Activated naive CD8-positive, alpha-beta T cell treated with anti-CD3 and anti-CD28 coated beads, Interleukin-2, amount 10 ng/mL, durations not matched to agents 7 days and 5 days (primary cell): ENCODE measurements at regions not wholly inside any gene's neighbourhood (a gene's known extent, or its start where the extent isn't known, plus 50 kb on each side); places are given as distances from the start of the nearest gene placed in this dataset.

Experiments
- ATAC-seq: fragments of 150-1000 bp; cut with Tn5 transposase; one replicate; pipeline ENCODE4 v1.10.0; 2021; ENCODE audit warnings: low read depth, moderate library complexity
- POLR2A ChIA-PET: fragments of 350-600 bp; sonication (Branson Sonifier 250); formaldehyde crosslinking; loops from one replicate; lab custom pipeline; 2021; ENCODE audit warnings: antibody characterized with exemption; lab: Charles Lee
- DNase-seq: peaks from one replicate; pipeline ENCODE4 v3.0.0; 2021
- H3K27ac Mint-ChIP-seq: one replicate; pipeline ENCODE4 v1.8.0; 2022; ENCODE audit warnings: mild to moderate bottlenecking, mixed read lengths
- H3K27me3 Mint-ChIP-seq: one replicate; pipeline ENCODE4 v1.8.0; 2022; ENCODE audit warnings: mild to moderate bottlenecking, moderate library complexity, mixed read lengths
- H3K36me3 Mint-ChIP-seq: one replicate; pipeline ENCODE4 v1.8.0; 2021; ENCODE audit warnings: mild to moderate bottlenecking, mixed read lengths
- H3K4me1 Mint-ChIP-seq: one replicate; pipeline ENCODE4 v1.8.0; 2021; ENCODE audit warnings: mixed read lengths
- H3K4me3 Mint-ChIP-seq: one replicate; pipeline ENCODE4 v1.8.0; 2022; ENCODE audit warnings: mild to moderate bottlenecking, moderate library complexity, mixed read lengths
- H3K9me3 Mint-ChIP-seq: one replicate; pipeline ENCODE4 v1.8.0; 2021; ENCODE audit warnings: mixed read lengths

GRCh38 chr10:121053151-121053550 lies 202.0 kb downstream of the WDR11 start:
- POLR2A ChIA-PET: no interaction called here
- peaks cover 2% of the 10 kb centered on the region for H3K27me3 Mint-ChIP-seq
- H3K36me3 Mint-ChIP-seq: no peaks in the 10 kb centered on the region
- ATAC-seq (no peak), DNase-seq (no peak)
- no peaks in the 10 kb centered on the region for H3K4me1 Mint-ChIP-seq
- H3K4me3 Mint-ChIP-seq: no peak overlapping the region
- H3K9me3 Mint-ChIP-seq: no peaks in the 10 kb centered on the region
- no peak overlapping the region for H3K27ac Mint-ChIP-seq

GRCh38 chr10:121054874-121055273 lies 203.7 kb downstream of the WDR11 start:
- Mint-ChIP-seq H3K27ac (no peak overlapping the region), H3K36me3 (no peaks in the 10 kb centered on the region), H3K4me3 (no peak overlapping the region), H3K9me3 (no peaks in the 10 kb centered on the region), H3K4me1 (no peaks in the 10 kb centered on the region), H3K27me3 (peaks cover 2% of the 10 kb centered on the region)
- ATAC-seq (no peak), DNase-seq (no peak)
- POLR2A ChIA-PET: no interaction called here

- no peak overlapping the region for H3K4me3 Mint-ChIP-seq
- H3K9me3 Mint-ChIP-seq: no peaks in the 10 kb centered on the region
- no peaks in the 10 kb centered on the region for H3K4me1 Mint-ChIP-seq
- peaks cover 2% of the 10 kb centered on the region for H3K27me3 Mint-ChIP-seq
- no peak overlapping the region for H3K27ac Mint-ChIP-seq
- H3K36me3 Mint-ChIP-seq: no peaks in the 10 kb centered on the region
- POLR2A ChIA-PET: no interaction called here
- no peak for DNase-seq
- no peak for ATAC-seq
Measured at GRCh38 chr10:121057269-121057668, 206.1 kb downstream of the WDR11 start.

- Mint-ChIP-seq H3K36me3 (no peaks in the 10 kb centered on the region), H3K4me3 (no peak overlapping the region), H3K9me3 (no peaks in the 10 kb centered on the region), H3K27ac (no peak overlapping the region), H3K4me1 (no peaks in the 10 kb centered on the region), H3K27me3 (peaks cover 2% of the 10 kb centered on the region)
- ATAC-seq: no peak
- no peak for DNase-seq
- POLR2A ChIA-PET: no interaction called here
Measured at GRCh38 chr10:121058082-121058481, 206.9 kb downstream of the WDR11 start.

- H3K4me1 Mint-ChIP-seq: no peaks in the 10 kb centered on the region
- H3K27ac Mint-ChIP-seq: no peak overlapping the region
- no peak overlapping the region for H3K4me3 Mint-ChIP-seq
- DNase-seq (no peak), ATAC-seq (no peak)
- H3K27me3 Mint-ChIP-seq: peaks cover 2% of the 10 kb centered on the region
- no peaks in the 10 kb centered on the region for H3K36me3 Mint-ChIP-seq
- H3K9me3 Mint-ChIP-seq: no peaks in the 10 kb centered on the region
- POLR2A ChIA-PET: no interaction called here
Measured at GRCh38 chr10:121059351-121059750, 208.2 kb downstream of the WDR11 start.

- no peaks in the 10 kb centered on the region for H3K9me3 Mint-ChIP-seq
- no peak overlapping the region for H3K27ac Mint-ChIP-seq
- H3K4me1 Mint-ChIP-seq: no peaks in the 10 kb centered on the region
- ATAC-seq (no peak), DNase-seq (no peak)
- POLR2A ChIA-PET: no interaction called here
- no peaks in the 10 kb centered on the region for H3K36me3 Mint-ChIP-seq
- H3K4me3 Mint-ChIP-seq: no peak overlapping the region
- H3K27me3 Mint-ChIP-seq: no peaks in the 10 kb centered on the region
Measured at GRCh38 chr10:121062115-121062514, 211.0 kb downstream of the WDR11 start.

- H3K27me3 Mint-ChIP-seq: no peaks in the 10 kb centered on the region
- no peak overlapping the region for H3K27ac Mint-ChIP-seq
- DNase-seq (no peak), ATAC-seq (no peak)
- H3K4me3 Mint-ChIP-seq: no peak overlapping the region
- H3K36me3 Mint-ChIP-seq: no peaks in the 10 kb centered on the region
- H3K4me1 Mint-ChIP-seq: peaks cover 2% of the 10 kb centered on the region
- POLR2A ChIA-PET: no interaction called here
- H3K9me3 Mint-ChIP-seq: peaks cover 3% of the 10 kb centered on the region
Measured at GRCh38 chr10:121063744-121064143, 212.6 kb downstream of the WDR11 start.

- ATAC-seq (no peak), DNase-seq (no peak)
- H3K4me1 Mint-ChIP-seq: peaks cover 2% of the 10 kb centered on the region
- H3K36me3 Mint-ChIP-seq: no peaks in the 10 kb centered on the region
- H3K4me3 Mint-ChIP-seq: no peak overlapping the region
- no peak overlapping the region for H3K27ac Mint-ChIP-seq
- no peaks in the 10 kb centered on the region for H3K27me3 Mint-ChIP-seq
- peaks cover 3% of the 10 kb centered on the region for H3K9me3 Mint-ChIP-seq
- POLR2A ChIA-PET: no interaction called here
Measured at GRCh38 chr10:121064491-121064890, 213.3 kb downstream of the WDR11 start.

GRCh38 chr10:121065330-121065729 lies 214.2 kb downstream of the WDR11 start:
- no peak overlapping the region for H3K27ac Mint-ChIP-seq
- ATAC-seq: no peak

GRCh38 chr10:121069061-121069850 lies 218.1 kb downstream of the WDR11 start:
- Mint-ChIP-seq H3K27me3 (no peaks in the 10 kb centered on the region), H3K4me3 (no peak overlapping the region), H3K27ac (no peak overlapping the region), H3K4me1 (peaks cover 2% of the 10 kb centered on the region), H3K9me3 (peaks cover 3% of the 10 kb centered on the region), H3K36me3 (no peaks in the 10 kb centered on the region)
- POLR2A ChIA-PET: no interaction called here
- ATAC-seq (no peak), DNase-seq (no peak)

More at GRCh38 chr10:121065330-121065729, 214.2 kb downstream of the WDR11 start:
- no peaks in the 10 kb centered on the region for H3K36me3 Mint-ChIP-seq
- H3K9me3 Mint-ChIP-seq: peaks cover 3% of the 10 kb centered on the region
- POLR2A ChIA-PET: no interaction called here
- DNase-seq: no peak
- peaks cover 2% of the 10 kb centered on the region for H3K4me1 Mint-ChIP-seq
- H3K4me3 Mint-ChIP-seq: no peak overlapping the region
- no peaks in the 10 kb centered on the region for H3K27me3 Mint-ChIP-seq

- Mint-ChIP-seq H3K9me3 (peaks cover 3% of the 10 kb centered on the region), H3K36me3 (no peaks in the 10 kb centered on the region), H3K27me3 (no peaks in the 10 kb centered on the region), H3K4me1 (peaks cover 2% of the 10 kb centered on the region), H3K4me3 (no peak overlapping the region), H3K27ac (no peak overlapping the region)
- DNase-seq: no peak
- no peak for ATAC-seq
- POLR2A ChIA-PET: no interaction called here
Measured at GRCh38 chr10:121070275-121071070, 219.3 kb downstream of the WDR11 start.

GRCh38 chr10:121071901-121072300 lies 220.7 kb downstream of the WDR11 start:
- no peaks in the 10 kb centered on the region for H3K36me3 Mint-ChIP-seq
- no peak overlapping the region for H3K4me3 Mint-ChIP-seq
- POLR2A ChIA-PET: no interaction called here
- ATAC-seq (no peak), DNase-seq (no peak)
- no peak overlapping the region for H3K27ac Mint-ChIP-seq
- H3K4me1 Mint-ChIP-seq: peaks cover 2% of the 10 kb centered on the region
- peaks cover 3% of the 10 kb centered on the region for H3K9me3 Mint-ChIP-seq
- no peaks in the 10 kb centered on the region for H3K27me3 Mint-ChIP-seq

- no peaks in the 10 kb centered on the region for H3K4me1 Mint-ChIP-seq
- POLR2A ChIA-PET: no interaction called here
Measured at GRCh38 chr10:121073728-121074127, 222.6 kb downstream of the WDR11 start.

More at GRCh38 chr10:121073728-121074127, 222.6 kb downstream of the WDR11 start:
- ATAC-seq (no peak), DNase-seq (no peak)
- no peaks in the 10 kb centered on the region for H3K27me3 Mint-ChIP-seq
- no peak overlapping the region for H3K27ac Mint-ChIP-seq
- H3K4me3 Mint-ChIP-seq: no peak overlapping the region
- no peaks in the 10 kb centered on the region for H3K36me3 Mint-ChIP-seq
- H3K9me3 Mint-ChIP-seq: no peaks in the 10 kb centered on the region
